Smooth muscle cell of the brain vasculature (primary cell): ENCODE measurements at regions not wholly inside any gene's neighbourhood (a gene's known extent, or its start where the extent isn't known, plus 50 kb on each side); places are given as distances from the start of the nearest gene placed in this dataset.

ENCODE experiments used
- DNase-seq: peaks from one replicate; pipeline ENCODE4 v3.0.0-alpha.2; 2012; ENCODE audit warnings: low read depth, low spot score

DNA sequence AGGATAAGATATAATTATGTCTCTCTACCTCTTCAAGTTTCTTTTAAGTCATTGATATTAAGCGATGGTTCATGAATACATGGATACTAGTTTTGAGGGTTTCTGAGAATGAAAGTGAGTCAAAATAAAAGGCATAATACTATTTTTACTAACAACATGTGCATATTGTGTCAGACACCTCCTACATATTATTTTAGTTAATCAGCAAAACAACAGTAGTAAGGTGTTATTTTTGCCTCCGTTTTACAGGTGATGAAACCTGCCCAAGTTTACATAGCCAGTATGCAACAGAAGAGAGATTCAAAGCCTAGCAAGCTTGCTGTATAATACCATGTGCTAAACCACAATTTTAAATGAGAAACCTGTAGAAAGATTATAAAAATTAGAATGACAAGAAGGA is 544.1 kb downstream of the EPHA5 start:
- no peak for DNase-seq

DNA sequence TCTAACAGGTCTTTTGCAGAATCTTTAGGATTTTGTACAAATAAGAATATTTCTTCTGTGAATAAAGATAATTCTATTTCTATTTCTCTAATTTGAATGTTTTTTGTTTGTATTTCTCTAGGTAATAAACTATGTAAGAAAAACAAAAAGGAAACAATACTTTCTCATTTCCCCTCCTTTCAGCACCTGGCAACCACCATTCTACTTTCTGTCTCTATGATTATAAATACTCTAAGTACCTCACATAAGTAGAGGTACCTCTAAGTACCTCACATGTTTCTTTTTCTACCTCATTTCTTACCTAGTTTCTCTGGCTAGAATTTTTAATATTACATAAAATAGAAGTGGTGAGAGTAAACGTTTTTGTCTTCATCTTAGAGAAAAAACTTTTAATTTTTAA is 550.0 kb downstream of the EPHA5 start:
- DNase-seq = no peak

DNA sequence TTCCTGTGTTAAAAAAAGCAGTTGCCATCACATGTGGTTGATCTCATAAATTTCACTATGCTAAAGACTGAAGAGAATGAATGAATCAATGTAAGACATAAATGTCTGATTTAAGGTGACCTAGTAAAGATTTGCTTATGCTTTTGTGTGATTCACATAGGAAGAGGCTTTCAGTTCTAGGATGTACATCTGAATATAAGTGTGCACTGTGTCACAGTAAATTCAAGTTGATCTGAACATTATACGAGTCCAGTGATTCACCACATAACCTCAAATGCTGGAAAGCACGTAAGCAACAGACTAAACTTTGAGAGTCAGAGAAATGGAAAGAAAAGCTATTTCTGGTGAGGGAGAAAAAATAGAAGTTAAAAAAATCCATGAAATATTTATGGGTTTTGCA is 567.9 kb downstream of the EPHA5 start:
- no peak for DNase-seq

DNA sequence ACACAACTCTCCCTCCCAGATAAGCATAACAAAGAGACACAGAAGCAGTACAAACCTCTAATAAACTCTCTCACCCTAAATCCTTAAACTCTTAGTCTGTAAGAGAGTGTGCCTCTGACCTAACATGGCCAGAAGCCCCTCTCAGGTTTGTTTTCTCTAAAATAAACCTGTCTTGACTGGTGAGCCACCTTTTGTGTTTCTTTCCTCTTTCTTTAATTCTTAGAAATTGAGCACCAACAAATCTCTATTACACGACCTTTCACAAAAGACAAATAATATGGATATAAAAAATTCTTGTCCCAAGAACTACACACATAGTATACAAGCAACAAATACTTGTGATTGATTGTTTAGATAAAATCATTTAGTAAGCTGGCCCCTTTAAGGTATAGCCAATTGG is 573.7 kb downstream of the EPHA5 start:
- DNase-seq = no peak

DNA sequence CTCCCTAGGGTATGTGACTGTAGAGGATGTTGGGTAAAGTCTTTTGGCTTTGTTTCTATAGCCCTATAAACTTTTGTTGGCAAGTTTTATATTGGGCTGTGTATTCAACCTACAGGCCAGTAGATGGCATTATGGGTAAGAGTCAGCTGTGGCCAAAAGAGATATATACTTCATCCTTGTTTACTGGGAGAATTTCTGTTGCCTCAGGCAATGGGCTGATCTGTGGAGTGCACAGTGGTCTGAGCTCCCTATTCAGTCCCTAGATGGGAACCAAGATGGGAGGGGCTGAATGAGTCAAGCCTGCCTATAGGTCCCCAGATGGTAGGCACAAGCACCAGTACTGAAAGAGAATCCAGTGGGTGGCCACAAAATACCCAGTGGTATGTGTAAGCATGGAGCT is 580.6 kb downstream of the EPHA5 start:
- no peak for DNase-seq

DNA sequence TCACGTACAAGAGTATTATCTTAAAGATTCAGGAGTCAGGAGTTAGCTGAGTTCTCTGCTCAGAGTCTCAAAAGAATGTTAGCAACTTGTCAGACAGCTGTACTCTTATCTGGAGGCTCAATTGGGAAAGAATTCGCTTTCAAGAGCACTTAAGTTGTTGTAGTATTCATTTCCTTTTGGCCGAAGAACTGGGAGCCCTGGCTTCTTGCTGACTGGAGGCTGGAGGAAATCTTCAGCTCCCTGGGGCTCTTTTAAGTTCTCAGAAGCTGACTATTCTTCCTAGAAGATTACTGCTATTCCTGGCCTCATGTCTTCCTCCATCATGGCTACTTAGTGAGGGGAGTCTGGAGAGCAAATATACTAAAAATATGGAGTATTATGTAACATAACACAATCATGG is 587.2 kb downstream of the EPHA5 start:
- no peak for DNase-seq

DNA sequence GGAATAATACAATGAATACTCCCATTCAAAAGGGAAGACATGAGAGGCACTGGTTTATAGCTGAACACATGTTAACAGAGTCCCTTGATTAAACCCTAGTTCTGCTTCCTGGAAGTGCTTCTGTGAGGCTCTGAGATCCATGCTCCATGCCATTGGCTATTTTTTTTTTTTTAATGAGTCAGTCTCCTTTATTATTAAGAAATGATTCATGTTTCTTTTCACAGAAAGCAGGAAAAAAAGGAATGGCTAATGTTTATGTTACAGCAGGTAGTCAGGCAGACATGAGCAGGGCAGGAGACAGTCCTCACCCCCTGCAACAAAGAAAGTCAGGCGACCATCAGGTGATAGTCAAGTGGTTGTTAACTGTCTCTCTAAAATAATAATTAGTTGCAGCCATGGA is 598.7 kb downstream of the EPHA5 start:
- no peak for DNase-seq

DNA sequence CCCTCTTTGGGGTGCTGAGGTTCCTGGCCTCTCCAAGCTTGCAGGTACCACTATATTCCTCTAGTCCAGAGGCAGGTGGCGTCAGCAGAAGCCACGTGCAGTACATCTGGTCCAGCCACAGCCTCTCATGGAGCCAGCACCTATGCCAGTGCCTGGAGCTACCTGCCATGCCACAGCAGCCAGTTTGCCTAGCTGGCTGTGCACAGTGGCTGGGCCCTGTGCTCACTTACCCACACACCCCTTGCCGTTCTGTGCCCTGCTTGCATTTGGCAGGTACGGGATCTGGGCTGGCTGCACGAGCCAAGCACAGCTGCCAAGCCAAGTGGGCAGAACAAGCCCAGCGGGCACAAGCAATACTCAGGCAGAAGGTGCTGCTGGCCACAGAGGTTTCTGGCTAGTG is 601.1 kb downstream of the EPHA5 start:
- no peak for DNase-seq

DNA sequence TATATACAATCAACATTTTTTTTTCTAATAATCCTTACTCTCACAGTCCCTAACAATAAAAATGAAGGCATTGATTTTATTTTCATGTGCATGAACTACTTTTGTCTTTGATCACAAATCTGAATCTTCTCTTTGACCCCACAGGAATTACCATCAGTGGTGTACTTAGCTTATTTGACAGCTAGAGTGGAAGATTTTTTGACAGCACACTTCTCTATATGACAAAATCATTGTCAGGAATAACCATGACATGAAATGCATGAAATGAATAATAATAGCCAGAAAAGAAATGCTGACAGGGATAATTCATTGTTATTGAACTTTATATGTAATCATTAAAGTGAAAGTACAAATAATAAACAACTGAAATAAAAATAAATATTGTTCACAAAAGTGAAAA is 604.2 kb downstream of the EPHA5 start:
- no peak for DNase-seq

DNA sequence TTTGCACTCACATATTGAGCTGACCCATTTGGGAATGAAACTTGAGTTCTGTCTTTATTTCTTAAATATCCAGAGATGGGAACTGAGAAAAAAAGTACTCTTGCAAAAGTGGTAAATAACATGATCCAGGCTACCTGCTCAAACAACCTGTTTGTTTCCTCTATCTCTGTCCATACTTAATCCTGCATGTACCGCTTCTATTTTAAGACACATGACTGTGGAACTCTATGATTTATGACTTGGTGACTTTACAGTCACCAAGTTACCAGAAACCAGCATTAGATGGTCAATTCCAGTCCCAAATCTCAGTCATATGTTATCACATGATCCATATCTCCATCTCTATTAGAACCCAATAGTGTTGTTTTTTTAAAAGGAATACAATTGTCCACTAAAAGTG is 606.7 kb downstream of the EPHA5 start:
- no peak for DNase-seq

DNA sequence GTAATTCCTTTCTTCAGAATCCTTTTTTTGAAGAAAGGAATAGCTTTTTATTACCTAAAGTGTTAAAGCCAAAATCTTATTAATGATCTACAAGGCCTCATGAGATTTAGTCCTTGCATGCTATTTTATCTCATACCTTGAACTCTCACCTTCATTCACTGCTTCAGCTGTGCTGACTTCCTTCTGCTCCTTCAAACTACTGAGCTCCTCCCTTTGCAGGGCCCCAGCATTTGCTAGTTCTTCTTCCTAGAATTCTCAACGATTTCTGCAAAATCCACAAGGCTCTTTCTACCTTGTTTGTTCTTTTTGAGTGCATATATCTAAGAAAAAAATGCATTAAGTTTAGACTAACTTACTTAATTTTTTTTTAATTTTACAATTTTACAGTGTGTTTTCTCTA is 619.5 kb downstream of the EPHA5 start:
- DNase-seq = no peak

DNA sequence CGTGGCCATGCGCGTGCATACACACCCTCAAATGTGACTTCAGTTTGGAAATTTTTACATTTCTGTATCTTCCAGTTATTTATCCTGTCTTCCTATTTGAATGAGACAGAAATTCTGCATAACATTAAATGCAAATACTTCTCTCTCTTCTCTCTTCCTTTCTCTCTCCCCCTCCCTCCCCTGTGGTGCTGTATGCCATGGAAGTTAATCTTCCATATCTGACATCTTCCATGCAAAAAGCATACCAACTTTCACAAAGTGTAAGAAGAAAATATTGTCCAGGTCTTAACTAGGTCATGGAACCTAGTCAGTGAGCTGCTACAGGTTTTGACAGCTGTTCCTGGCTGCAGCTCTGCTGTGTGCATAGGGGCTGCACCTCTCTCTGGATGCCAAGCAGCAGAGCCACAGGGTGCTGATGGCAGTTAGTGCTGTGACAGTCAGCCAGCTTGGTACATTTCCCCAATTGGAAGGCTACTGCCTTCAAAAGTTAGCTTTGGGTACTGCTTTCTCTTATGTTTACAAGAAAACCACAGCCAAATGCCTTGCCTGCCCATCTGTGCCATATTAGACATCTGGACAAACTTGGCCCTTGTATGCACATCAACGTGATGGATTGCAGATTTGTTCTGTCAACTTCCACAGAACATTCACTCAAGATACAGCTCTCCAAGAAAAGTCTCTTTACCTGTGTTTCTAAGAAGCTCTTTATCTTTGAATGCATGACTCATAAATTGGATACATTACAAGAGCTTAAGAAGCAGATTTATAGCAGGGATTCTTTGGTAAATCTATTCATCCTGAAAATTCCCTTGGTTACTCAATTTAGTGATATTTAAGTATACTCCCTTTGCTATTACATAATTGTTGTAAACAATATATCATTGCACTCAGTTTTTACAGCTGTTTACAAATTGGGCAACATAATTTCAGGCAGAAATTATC is 623.8 kb downstream of the EPHA5 start:
- no peak for DNase-seq

DNA sequence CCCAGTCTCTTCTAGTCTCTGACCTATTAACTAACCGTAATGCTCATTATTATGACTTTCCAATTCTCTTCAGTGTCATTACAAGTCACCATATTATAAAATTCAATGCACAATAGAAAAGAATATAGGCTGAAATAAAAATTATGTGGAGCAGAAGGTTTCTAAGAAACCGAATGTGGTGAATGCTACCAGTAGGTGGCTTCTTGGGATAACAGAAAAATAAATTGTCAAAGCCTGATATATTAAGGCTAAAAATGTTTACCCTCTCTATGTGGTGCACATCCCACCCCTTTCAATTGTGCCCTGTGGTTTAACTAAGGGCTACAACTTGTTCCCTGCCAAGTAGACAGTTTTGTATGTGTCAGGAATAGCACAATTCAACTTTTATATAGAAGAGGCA is 624.6 kb upstream of the TECRL start:
- no peak for DNase-seq

DNA sequence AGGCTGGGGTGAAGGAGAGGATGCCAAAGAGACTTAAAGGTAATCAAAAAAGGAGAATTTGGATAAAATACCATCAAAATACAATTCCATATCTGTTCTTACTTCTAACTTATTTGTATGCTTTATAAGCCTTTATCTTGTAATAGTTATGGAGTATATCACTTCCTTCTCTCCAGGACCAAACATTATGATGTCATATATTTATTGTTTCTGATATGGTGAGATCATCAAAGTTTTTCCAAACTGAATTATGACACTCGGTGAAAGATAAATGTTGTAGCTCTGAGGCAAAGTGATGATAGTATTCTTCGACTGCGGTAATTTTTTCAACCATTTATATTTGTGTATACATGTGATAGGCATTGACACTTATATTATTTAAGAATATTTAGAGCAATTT is 619.3 kb upstream of the TECRL start:
- no peak for DNase-seq

DNA sequence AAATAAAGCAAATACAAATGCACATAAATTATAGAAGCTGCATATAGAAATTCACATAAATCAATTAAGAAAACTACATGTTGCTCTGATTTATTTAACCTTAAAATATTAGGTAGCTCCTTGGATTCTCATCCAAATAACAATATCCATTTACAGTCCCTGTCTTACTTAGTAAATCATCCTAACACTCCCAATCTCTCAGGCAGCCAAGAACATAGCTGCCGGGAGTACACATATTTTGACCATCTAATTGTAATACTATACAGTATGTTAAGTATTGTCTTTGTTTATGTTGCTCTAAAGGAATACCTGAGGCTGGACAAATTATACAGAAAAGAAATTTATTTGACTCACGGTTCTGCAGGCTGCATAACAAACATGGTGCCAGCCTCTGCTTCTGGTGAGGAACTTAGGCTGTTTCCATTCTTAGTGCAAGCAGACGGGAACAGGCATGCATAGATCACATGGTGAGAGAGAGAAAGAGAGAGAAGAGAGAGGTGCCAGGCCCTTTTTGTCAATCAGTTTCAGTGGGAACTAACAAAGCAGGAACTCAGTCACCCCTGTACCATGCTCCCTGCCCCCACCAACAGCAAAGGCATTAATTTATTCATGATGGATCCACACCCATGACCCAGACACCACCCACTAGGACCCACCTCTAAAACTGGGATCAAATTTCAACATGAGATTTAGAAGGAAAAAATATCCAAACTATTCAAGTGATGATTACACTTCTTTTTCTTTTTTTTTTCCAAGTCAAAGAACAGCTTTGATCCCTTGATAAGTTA is 614.8 kb upstream of the TECRL start:
- DNase-seq = no peak

DNA sequence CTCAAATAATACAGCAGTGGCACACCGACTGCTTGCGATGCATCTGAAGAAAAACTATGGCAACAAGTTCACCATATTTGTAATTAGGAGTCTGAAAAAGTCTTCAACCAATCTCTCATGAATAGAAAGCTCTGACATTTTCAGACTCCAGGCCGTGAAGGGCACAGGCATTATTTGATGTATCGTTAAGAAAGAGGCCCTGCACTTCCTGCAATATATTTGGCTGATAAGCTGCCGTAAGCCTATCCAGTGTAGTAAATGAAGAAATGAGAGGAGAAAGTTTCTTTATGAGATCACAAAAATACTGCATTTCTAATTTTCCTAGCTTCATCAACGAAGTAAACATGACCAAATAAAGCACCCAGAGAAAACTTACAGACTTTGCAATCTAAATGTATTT is 613.8 kb upstream of the TECRL start:
- DNase-seq = no peak

DNA sequence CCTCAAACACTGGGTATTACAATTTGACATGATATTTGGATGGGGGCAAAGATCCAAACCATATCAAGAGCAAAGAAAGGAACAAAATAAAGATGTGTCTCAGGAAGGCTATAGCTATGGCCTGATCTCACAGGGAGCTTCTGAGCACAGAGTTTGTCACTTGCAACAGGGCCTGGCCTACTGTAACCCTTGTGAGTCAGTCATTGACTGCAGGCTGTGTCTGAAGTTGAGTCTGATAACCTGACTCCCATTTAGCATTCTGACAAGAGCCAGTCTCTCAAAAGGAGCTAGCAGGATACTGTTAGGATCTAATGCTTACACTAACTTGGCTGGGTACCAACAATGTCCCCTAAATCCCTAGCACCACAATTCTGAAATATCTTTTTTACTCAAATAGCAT is 612.5 kb upstream of the TECRL start:
- DNase-seq = no peak

DNA sequence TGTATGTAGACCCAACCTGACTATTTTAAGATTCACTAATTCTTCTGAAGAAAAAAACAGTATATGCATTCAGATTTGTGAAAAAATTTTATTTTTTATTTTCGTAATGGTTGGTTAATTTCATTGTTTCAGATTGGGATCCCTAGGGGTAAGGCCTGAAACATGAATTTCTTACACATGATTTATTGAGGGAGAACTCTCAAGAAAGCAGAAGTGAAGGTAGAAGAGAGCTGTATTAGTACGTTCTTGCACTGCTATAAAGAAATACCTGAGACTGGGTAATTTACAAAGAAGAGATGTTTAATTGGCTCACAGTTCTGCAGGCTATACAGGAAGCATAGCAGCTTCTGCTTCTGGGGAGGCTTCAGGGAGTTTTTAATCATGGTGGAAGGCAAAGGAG is 611.9 kb upstream of the TECRL start:
- no peak for DNase-seq

DNA sequence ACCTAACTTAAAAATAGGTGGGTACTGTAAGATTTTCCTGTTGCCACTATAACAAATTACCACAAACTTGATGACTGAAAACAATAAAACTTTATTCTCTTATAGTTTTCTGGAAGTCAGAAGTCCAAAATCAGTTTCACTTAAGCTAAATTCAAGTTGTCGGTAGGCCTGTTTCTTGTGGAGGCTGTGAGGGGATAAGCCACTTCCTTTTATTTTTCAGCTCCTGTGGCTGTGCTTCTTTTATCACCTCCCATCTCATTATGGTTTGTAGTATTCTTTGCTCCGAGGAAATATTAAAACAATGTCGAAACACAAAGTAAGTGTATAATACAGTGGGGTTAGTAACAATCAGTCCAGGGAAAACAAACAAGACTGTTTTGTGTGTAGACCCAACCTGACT is 610.5 kb upstream of the TECRL start:
- no peak for DNase-seq

DNA sequence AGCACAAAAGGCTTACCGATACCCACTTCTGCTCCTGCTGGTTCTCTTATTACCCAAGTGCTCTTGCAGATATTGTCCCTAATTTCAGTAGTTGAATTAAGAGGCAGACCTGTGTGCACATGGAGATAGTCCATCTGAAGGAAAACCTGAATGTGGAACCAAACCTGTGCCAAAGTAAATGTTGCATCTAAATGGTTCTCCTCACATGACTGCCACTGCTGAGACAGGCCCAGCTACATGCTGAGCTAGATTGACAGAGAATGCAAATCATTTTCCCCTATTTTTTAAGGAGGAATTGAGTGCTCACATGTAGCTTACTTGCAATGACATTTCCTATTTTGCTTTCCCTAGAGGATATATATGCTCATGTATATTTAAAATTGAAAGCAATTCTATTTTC is 609.1 kb upstream of the TECRL start:
- no peak for DNase-seq

DNA sequence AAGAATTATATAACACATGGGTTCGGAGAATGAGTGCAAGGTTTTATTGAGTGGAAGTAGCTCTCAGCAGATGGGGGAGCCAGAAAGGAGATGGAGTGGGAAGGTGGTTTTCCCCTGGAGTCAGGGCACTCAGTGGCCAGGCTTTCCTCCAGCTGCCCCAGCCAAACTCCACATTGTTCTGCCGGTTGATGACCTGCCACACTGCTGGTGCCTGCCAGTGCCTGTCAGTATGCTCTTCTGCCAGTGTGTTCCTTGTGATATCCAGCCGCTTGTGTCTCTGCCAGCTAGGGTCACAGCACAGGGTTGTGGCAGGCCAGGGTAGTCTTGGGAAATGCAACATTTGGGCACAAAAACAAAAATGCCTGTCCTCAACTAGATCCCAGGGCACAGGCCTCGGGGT is 604.8 kb upstream of the TECRL start:
- DNase-seq = no peak

DNA sequence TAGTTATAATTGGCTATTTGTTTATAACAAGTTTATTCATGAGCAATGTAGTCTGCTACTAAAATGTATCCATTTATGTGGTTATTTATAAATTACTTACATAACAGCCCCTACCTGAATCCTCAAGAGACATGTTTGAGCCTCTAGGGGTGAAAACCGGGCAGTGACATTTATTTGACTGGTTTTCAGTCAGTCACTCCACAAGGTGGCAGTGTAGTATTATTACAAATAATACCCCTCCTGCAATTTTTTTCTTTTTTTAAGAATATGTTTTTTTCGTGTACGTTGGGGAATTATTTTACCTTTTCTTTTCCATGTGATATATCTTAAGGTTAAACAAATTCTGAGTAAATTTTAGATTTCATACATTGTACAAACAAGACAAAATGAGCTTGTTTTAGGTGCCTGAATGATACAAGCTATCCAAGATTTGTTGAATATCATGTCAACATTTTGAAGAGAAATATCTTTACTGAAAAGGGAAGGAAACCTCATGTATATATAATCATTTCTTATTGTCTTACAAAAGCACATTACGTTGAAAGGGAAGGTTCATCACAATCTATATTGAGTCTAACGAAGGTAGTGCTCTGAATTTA is 598.7 kb upstream of the TECRL start:
- no peak for DNase-seq

DNA sequence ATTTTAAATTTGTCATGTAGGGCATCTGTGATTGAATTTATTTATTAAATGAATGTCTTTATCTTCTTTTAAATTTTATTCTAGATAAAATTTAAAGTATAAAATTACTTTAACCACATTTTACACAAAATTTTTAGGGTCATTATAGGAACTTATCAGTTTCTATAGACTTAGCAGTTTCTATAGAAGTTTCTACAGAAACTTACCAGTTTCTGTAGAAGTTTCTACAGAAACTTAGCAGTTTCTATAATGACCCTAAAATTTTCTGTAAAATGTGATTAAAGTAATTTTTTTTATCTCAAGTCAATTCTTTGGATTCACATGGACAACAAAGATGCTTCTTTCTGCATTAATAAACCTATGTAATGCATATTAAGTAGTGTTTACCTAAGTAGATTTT is 565.9 kb upstream of the TECRL start:
- DNase-seq = no peak
